Brain microvascular endothelial cell (primary cell): ENCODE measurements at regions not wholly inside any gene's neighbourhood (a gene's known extent, or its start where the extent isn't known, plus 50 kb on each side); places are given as distances from the start of the nearest gene placed in this dataset.

Source experiments
- DNase-seq: peaks from one replicate; pipeline ENCODE4 v3.0.0-alpha.2; 2020
- H3K27ac ChIP-seq: fragments of 250-450 bp; sonication (Bioruptor Pico); 2 replicates; pipeline ENCODE4 v1.5.1; 2020; ENCODE audit warnings: mild to moderate bottlenecking, moderate library complexity
- H3K27me3 ChIP-seq: fragments of 250-450 bp; sonication (Bioruptor Pico); replicated peaks from 2 replicates; pipeline ENCODE4 v1.5.1; 2020; ENCODE audit warnings: mild to moderate bottlenecking
- H3K36me3 ChIP-seq: fragments of 250-450 bp; sonication (Bioruptor Pico); replicated peaks from 2 replicates; pipeline ENCODE4 v1.5.1; 2020; ENCODE audit warnings: mild to moderate bottlenecking
- H3K4me3 ChIP-seq: 2 replicates; pipeline ENCODE4 v1.5.1; 2011; ENCODE audit warnings: low read depth, mild to moderate bottlenecking, control low read depth, low read length, moderate library complexity
- in situ Hi-C: cut with HindIII; loops from 2 replicates; pipeline ENCODE4 v1.10.0; 2017; ENCODE audit warnings: low sequenced_read_pairs, low pct_ligation_motif_present
- TF ChIP-seq, protein P1 (sequence below): IDR thresholded peaks from 2 replicates; pipeline ENCODE4 v1.5.1; 2011; ENCODE audit warnings: low read depth, mild to moderate bottlenecking, moderate library complexity, low read length, control low read depth, inconsistent platforms; ENCODE audit errors: missing control alignments

GRCh38 chr1:5750186-5751162, 241.8 kb downstream of the NPHP4 start:
- TF ChIP-seq, protein P1, sequence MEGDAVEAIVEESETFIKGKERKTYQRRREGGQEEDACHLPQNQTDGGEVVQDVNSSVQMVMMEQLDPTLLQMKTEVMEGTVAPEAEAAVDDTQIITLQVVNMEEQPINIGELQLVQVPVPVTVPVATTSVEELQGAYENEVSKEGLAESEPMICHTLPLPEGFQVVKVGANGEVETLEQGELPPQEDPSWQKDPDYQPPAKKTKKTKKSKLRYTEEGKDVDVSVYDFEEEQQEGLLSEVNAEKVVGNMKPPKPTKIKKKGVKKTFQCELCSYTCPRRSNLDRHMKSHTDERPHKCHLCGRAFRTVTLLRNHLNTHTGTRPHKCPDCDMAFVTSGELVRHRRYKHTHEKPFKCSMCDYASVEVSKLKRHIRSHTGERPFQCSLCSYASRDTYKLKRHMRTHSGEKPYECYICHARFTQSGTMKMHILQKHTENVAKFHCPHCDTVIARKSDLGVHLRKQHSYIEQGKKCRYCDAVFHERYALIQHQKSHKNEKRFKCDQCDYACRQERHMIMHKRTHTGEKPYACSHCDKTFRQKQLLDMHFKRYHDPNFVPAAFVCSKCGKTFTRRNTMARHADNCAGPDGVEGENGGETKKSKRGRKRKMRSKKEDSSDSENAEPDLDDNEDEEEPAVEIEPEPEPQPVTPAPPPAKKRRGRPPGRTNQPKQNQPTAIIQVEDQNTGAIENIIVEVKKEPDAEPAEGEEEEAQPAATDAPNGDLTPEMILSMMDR: no peak
- no peak for DNase-seq
- H3K27ac ChIP-seq: no peak overlapping the region
- no peaks in the 10 kb centered on the region for H3K36me3 ChIP-seq
- no peak overlapping the region for H3K4me3 ChIP-seq
- no peaks in the 10 kb centered on the region for H3K27me3 ChIP-seq
- in situ Hi-C loops: no loop called here

GRCh38 chr1:5748286-5749225, 243.7 kb downstream of the NPHP4 start:
- no peaks in the 10 kb centered on the region for H3K27me3 ChIP-seq
- TF ChIP-seq, protein P1: no peak
- DNase-seq: no peak
- no peaks in the 10 kb centered on the region for H3K36me3 ChIP-seq
- in situ Hi-C loops: no loop called here
- no peak overlapping the region for H3K27ac ChIP-seq
- no peak overlapping the region for H3K4me3 ChIP-seq

GRCh38 chr1:5747426-5748285, 244.6 kb downstream of the NPHP4 start:
- no peak overlapping the region for H3K4me3 ChIP-seq
- TF ChIP-seq, protein P1: no peak
- DNase-seq: no peak
- no peaks in the 10 kb centered on the region for H3K27me3 ChIP-seq
- in situ Hi-C loops: no loop called here
- no peak overlapping the region for H3K27ac ChIP-seq
- H3K36me3 ChIP-seq: no peaks in the 10 kb centered on the region

- Histone ChIP-seq H3K27me3 (no peaks in the 10 kb centered on the region), H3K4me3 (no peak overlapping the region), H3K36me3 (no peaks in the 10 kb centered on the region), H3K27ac (no peak overlapping the region)
- DNase-seq: no peak
- TF ChIP-seq, protein P1: no peak
- in situ Hi-C loops: no loop called here
Measured at GRCh38 chr1:5746611-5747425, 245.4 kb downstream of the NPHP4 start.
